ENCODE measurements at regions not wholly inside any gene's neighbourhood (a gene's known extent, or its start where the extent isn't known, plus 50 kb on each side); places are given as distances from the start of the nearest gene placed in this dataset.

DNA sequence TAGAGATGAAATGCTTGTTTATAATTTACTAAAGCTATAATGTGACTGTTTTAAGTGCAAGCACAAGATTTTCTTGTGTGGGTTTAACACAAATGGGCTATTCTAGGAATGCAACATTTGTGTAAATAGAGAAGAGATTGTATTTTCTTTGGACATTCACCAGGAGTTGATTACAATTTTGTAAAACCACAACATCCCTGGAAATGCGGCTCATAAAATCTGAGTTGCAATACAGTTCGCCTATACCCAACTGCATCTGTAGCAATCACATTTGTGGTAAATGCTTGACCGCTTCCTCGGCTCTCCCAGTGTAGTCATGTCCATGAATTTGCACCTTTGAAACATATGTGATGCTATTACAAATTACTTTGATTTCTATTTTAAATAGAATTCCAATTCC lies 348.7 kb upstream of the CDH20 start:
- DNase-seq (ENCODE audit: insufficient read length) (no peak), FAIRE-seq (no peak)
- TF ChIP-seq POLR2A (IDR thresholded peaks at IDR 0.05; ENCODE audit: low read depth, low read length) (no peak), TAF1 (IDR thresholded peaks at IDR 0.05; ENCODE audit: borderline replicate concordance, low read depth, low read length) (no peak), POLR2AphosphoS5 (IDR thresholded peaks at IDR 0.05; ENCODE audit: low read depth, low read length) (no peak)

GRCh38 chr18:60987963-60988362 lies 345.3 kb upstream of the CDH20 start:
- TF ChIP-seq POLR2AphosphoS5 (IDR thresholded peaks at IDR 0.05; ENCODE audit: low read depth, low read length): no peak
- TF ChIP-seq POLR2A (IDR thresholded peaks at IDR 0.05; ENCODE audit: low read depth, low read length): no peak
- no peak for TF ChIP-seq TAF1 (IDR thresholded peaks at IDR 0.05; ENCODE audit: borderline replicate concordance, low read depth, low read length)
- no peak for FAIRE-seq

GRCh38 chr18:60996326-60996725 lies 336.9 kb upstream of the CDH20 start:
- no peak for DNase-seq (ENCODE audit: insufficient read length)
- FAIRE-seq: no peak
- no peak for TF ChIP-seq POLR2AphosphoS5 (IDR thresholded peaks at IDR 0.05; ENCODE audit: low read depth, low read length)
- TF ChIP-seq TAF1 (IDR thresholded peaks at IDR 0.05; ENCODE audit: borderline replicate concordance, low read depth, low read length): no peak
- TF ChIP-seq POLR2A (IDR thresholded peaks at IDR 0.05; ENCODE audit: low read depth, low read length): no peak

More at GRCh38 chr18:60987963-60988362, 345.3 kb upstream of the CDH20 start:
- DNase-seq (ENCODE audit: insufficient read length): no peak

DNA sequence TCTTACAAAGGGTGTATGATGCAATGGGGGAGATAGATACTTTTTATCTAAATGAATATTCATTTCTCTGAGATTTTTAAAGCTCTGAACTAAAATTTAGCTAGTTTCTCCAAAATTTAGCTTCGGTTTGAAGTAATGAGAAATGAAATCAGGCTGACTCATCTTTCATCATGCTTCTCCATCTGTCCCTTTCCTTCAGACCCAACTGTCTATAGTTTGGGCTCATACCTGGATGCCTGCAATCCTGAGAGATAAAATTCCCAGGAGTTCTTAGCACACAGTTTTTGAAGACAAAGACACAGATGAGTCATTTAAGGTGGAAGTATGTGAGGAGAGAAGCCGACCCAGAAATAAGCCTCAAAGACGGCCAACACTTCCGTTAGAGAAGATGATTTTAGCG lies 336.4 kb upstream of the CDH20 start:
- no peak for DNase-seq (ENCODE audit: insufficient read length)
- no peak for TF ChIP-seq POLR2A (IDR thresholded peaks at IDR 0.05; ENCODE audit: low read depth, low read length)
- no peak for TF ChIP-seq TAF1 (IDR thresholded peaks at IDR 0.05; ENCODE audit: borderline replicate concordance, low read depth, low read length)
- TF ChIP-seq POLR2AphosphoS5 (IDR thresholded peaks at IDR 0.05; ENCODE audit: low read depth, low read length): no peak

GRCh38 chr18:61001138-61001537 lies 332.1 kb upstream of the CDH20 start:
- TF ChIP-seq TAF1 (IDR thresholded peaks at IDR 0.05; ENCODE audit: borderline replicate concordance, low read depth, low read length): no peak
- no peak for TF ChIP-seq POLR2AphosphoS5 (IDR thresholded peaks at IDR 0.05; ENCODE audit: low read depth, low read length)
- TF ChIP-seq POLR2A (IDR thresholded peaks at IDR 0.05; ENCODE audit: low read depth, low read length): no peak
- no peak for FAIRE-seq
- no peak for DNase-seq (ENCODE audit: insufficient read length)

More for the DNA sequence above, 336.4 kb upstream of the CDH20 start:
- no peak for FAIRE-seq

DNA sequence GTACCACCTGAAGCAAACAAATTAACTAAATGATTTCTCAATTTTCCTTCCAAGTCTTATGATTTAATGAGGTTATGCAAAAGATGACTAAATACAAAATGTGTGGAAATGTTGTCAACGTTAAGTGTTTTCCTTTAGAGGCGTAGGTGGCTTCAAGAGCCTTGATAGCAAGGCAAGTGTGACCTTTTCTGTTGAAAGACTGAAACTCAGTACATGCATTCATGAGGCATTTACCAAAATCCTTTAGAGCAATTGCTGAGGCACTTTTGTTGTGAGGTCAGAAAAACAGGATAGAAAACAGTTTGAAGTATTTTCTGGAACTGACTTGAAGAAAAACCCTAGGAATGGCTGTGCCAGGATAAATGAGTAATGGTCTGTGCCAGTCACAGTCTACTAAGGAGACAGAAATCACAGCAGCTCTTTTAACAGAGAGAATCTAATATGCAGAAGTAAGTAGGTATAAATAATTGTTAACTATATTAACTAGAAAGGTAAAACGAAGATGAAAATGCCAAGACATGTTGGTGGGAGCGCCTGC lies 326.5 kb upstream of the CDH20 start:
- TF ChIP-seq POLR2AphosphoS5 (IDR thresholded peaks at IDR 0.05; ENCODE audit: low read depth, low read length) (no peak), POLR2A (IDR thresholded peaks at IDR 0.05; ENCODE audit: low read depth, low read length) (no peak), TAF1 (IDR thresholded peaks at IDR 0.05; ENCODE audit: borderline replicate concordance, low read depth, low read length) (no peak)
- FAIRE-seq: no peak
- no peak for DNase-seq (ENCODE audit: insufficient read length)

DNA sequence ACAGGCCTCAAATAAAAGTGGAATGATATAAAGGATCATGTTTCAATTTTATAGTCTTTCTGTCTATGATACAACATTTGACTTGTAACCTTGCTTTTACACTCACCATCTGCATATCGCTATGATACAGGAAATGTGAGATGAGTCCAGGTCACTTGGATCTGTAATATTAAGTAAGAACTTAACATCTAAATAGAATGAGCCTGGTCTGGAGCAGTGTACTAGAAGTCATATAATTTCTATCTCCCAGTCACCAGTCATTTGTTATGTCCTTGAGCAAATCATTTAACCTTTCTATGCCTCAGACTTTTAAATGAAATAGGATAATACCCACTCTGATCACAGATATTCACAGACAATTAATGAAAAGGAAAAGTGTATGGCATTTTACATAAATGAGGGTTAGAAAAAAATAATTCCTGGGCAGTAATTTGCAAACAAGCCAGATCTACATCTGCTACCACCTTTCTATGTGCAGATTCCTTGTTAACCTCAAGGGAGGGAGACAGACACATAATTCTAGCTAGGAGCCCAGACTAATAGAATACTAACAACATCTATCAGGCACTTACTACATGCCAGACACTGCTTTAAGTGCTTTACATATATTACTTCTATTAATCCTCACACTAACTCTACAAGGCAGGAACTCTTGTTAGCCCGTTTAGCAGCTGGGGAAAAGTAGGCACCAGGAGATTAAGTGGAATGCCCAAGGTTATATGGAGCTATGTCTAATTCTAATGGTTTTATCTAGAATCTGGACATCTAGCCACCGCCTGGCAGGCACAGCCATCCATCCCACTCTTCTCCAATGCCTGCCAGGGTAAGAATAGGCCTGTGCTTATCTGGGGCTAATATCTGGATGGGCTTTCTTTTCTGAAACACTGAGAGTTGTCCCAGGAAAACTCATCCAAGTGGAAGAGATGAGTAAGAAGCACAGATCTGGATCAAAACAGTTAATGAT lies 313.6 kb upstream of the CDH20 start:
- DNase-seq (ENCODE audit: insufficient read length) (no peak), FAIRE-seq (no peak)
- TF ChIP-seq POLR2A (IDR thresholded peaks at IDR 0.05; ENCODE audit: low read depth, low read length): no peak
- TF ChIP-seq POLR2AphosphoS5 (IDR thresholded peaks at IDR 0.05; ENCODE audit: low read depth, low read length): no peak
- TF ChIP-seq TAF1 (IDR thresholded peaks at IDR 0.05; ENCODE audit: borderline replicate concordance, low read depth, low read length): no peak

DNA sequence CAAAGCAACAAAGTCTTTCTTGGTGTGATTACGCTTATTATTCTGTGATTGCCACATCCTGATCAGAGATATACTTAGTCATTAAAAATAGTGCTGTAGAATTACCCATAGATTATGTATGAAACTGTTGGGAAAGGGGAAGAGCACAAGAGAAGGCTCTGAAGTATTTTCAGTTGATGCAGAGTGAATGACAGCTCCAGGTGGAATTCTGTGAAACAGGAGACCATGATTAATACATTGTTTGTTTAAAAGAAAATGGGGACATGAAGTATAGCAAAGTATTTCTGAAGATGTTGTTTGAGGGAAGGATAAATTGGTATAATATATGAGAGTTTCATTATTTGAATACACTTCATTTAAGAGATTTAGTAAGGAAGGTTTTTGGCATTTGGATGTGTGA lies 307.6 kb upstream of the CDH20 start:
- FAIRE-seq: no peak
- no peak for DNase-seq (ENCODE audit: insufficient read length)
- TF ChIP-seq TAF1 (IDR thresholded peaks at IDR 0.05; ENCODE audit: borderline replicate concordance, low read depth, low read length): no peak
- TF ChIP-seq POLR2A (IDR thresholded peaks at IDR 0.05; ENCODE audit: low read depth, low read length): no peak
- TF ChIP-seq POLR2AphosphoS5 (IDR thresholded peaks at IDR 0.05; ENCODE audit: low read depth, low read length): no peak

GRCh38 chr18:61031626-61032025 lies 301.6 kb upstream of the CDH20 start:
- DNase-seq (ENCODE audit: insufficient read length) (no peak), FAIRE-seq (no peak)
- no peak for TF ChIP-seq TAF1 (IDR thresholded peaks at IDR 0.05; ENCODE audit: borderline replicate concordance, low read depth, low read length)
- TF ChIP-seq POLR2AphosphoS5 (IDR thresholded peaks at IDR 0.05; ENCODE audit: low read depth, low read length): no peak
- no peak for TF ChIP-seq POLR2A (IDR thresholded peaks at IDR 0.05; ENCODE audit: low read depth, low read length)

DNA sequence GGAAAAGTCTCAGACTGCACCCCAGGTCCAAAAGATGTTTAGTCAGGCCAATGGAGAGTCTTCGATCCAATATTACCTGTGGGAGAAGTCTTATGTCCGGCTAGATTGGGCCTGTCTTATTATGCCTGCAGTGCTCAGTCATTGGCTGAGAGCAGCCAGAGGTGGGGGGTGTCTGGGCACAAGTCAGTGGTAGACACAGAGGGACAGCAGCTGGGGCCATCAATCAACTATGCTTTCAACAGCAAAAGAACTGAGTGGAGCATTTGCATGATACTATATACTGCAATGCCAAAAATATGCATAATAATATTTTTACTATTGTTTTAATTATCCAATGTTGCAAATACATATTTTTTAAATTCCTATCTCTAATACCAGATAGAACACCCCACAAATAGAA lies 298.6 kb upstream of the CDH20 start:
- no peak for FAIRE-seq
- no peak for DNase-seq (ENCODE audit: insufficient read length)
- TF ChIP-seq POLR2A (IDR thresholded peaks at IDR 0.05; ENCODE audit: low read depth, low read length) (no peak), TAF1 (IDR thresholded peaks at IDR 0.05; ENCODE audit: borderline replicate concordance, low read depth, low read length) (no peak), POLR2AphosphoS5 (IDR thresholded peaks at IDR 0.05; ENCODE audit: low read depth, low read length) (no peak)

DNA sequence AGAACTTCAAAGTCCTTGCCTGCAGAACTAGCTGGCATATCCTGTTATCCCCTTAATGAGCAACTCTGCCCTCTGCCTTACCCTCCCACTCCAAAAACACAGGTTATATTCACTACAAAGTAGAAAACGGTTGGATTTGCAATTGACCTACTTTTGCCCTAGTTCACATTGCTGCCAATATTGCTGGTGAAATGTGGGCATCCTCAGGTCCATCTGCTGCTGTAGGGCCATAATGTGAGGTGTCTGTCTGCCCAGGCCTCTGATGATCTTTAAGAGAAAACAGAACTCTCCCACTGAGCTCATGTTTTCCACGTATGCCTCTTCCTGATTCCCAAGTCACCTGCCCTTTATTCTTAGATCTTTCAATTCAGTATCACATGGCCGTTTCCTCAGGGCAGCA lies 294.0 kb upstream of the CDH20 start:
- DNase-seq (ENCODE audit: insufficient read length) (no peak), FAIRE-seq (no peak)
- TF ChIP-seq TAF1 (IDR thresholded peaks at IDR 0.05; ENCODE audit: borderline replicate concordance, low read depth, low read length): no peak
- TF ChIP-seq POLR2AphosphoS5 (IDR thresholded peaks at IDR 0.05; ENCODE audit: low read depth, low read length): no peak
- TF ChIP-seq POLR2A (IDR thresholded peaks at IDR 0.05; ENCODE audit: low read depth, low read length): no peak

DNA sequence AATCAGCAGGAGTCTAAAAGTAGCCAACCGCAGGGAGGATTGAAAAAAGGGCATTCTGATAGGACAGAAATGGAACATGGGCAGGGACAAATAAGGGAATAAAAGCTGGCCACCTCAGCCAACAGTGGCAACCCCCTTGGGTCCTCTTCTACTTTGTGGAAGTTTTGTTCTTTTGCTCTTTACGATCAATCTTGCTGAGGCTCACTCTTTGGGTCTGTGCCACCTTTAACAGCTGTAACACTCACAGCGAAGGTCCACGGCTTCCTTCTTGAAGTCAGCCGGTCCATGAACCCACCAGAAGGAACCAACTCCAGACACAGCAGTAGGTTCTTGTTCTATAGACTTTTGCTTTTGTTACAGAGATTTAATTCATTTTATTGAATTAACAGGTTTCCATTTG lies 285.4 kb upstream of the CDH20 start:
- FAIRE-seq (no peak), DNase-seq (ENCODE audit: insufficient read length) (no peak)
- TF ChIP-seq POLR2A (IDR thresholded peaks at IDR 0.05; ENCODE audit: low read depth, low read length) (no peak), TAF1 (IDR thresholded peaks at IDR 0.05; ENCODE audit: borderline replicate concordance, low read depth, low read length) (no peak), POLR2AphosphoS5 (IDR thresholded peaks at IDR 0.05; ENCODE audit: low read depth, low read length) (no peak)
